Kidney (tissue), 13 donors: ENCODE measurements at regions not wholly inside any gene's neighbourhood (a gene's known extent, or its start where the extent isn't known, plus 50 kb on each side); places are given as distances from the start of the nearest gene placed in this dataset.

Experiments
- DNase-seq, 5 donors: peaks; one replicate each; pipeline ENCODE4 v3.0.0-alpha.2; 2013 to 2020
- FAIRE-seq: peaks from 2 replicates; lab custom pipeline; 2012; peaks lifted over from hg19 to GRCh38; lab: Jason Lieb, UNC
- H3K27ac ChIP-seq, 2 donors: one replicate each; pipeline ENCODE4 v1.7.0; 2013; ENCODE audit warnings: low read depth in 2 of 2, low read length in 2 of 2, inconsistent platforms in 1 of 2
- H3K27me3 ChIP-seq: one replicate; pipeline ENCODE4 v1.7.1; 2013; ENCODE audit warnings: low read length, inconsistent platforms; ENCODE audit not compliant: control insufficient read depth, insufficient read depth
- H3K36me3 ChIP-seq, 3 donors: one replicate each; pipeline versions ENCODE4 v1.7.0 to v1.7.1; 2013; ENCODE audit warnings: low read length in 3 of 3, control low read depth in 1 of 3, inconsistent platforms in 1 of 3; ENCODE audit not compliant: insufficient read depth in 3 of 3, control insufficient read depth in 2 of 3
- H3K4me1 ChIP-seq, 3 donors: one replicate each; pipeline versions ENCODE4 v1.7.0 to v1.7.1; 2013; ENCODE audit warnings: low read length in 3 of 3, inconsistent platforms in 1 of 3, low read depth in 1 of 3; ENCODE audit not compliant: control insufficient read depth in 2 of 3, insufficient read depth in 2 of 3
- H3K4me3 ChIP-seq, 3 donors: one replicate each; pipeline versions ENCODE4 v1.7.0 to v1.8.1; 2013; ENCODE audit warnings: low read length in 3 of 3, control low read depth in 1 of 3, inconsistent platforms in 1 of 3
- H3K9ac ChIP-seq, 3 donors: one replicate each; pipeline versions ENCODE4 v1.7.0 to v1.7.1; 2013; ENCODE audit warnings: low read length in 3 of 3, control low read depth in 1 of 3, inconsistent platforms in 1 of 3
- H3K9me3 ChIP-seq, 3 donors: one replicate each; pipeline versions ENCODE4 v1.7.0 to v1.7.1; 2013; ENCODE audit warnings: low read length in 3 of 3, control low read depth in 1 of 3, inconsistent platforms in 1 of 3; ENCODE audit not compliant: control insufficient read depth in 2 of 3, insufficient read depth in 1 of 3
- intact Hi-C: fragments of 100-400 bp; cut with DNase I; formaldehyde crosslinking; loops from one replicate; pipeline ENCODE4 v1.11.1; 2022
- TF ChIP-seq, protein P1 (sequence below): IDR thresholded peaks from 3 replicates; pipeline ENCODE4 v1.5.1; 2012; ENCODE audit warnings: mild to moderate bottlenecking, moderate library complexity, borderline replicate concordance; ENCODE audit not compliant: insufficient read depth; ENCODE audit errors: extremely low read depth
- donor health status: control.
- donor health status: control.
- donor health status: control.
- donor health status: control.
- donor health status: control.
- donor health status: DM: yes; HTN: yes; CAD: no.
- donor health status: Normal renal cell carcinoma (clear cell type).

DNA sequence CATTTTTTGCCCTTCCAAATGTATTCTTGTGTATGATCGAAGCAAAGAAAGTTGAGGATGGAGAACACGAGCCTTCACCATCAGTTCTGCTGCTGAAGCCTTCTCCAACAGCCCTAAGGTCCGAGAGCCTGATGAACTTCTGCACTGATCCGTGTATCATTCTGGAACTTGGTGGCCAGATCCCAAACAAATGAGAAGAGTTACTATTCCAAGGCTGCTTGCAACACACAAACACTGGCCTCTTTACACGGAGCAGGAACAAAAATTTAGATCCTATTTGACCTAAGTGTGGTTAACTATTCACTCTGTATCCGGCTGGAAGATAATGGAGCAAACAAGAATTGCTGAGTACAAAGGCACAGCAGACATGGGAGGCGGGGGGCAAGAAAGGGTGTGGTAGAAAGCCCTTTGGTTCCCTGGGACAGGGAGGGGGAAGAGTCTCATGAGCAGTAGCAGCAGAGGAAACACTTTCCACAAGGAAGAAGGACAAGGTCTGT lies 282.9 kb downstream of the SOX9 start:
- no peaks in the 10 kb centered on the region for H3K36me3 ChIP-seq
- FAIRE-seq = no peak
- no peak overlapping the region for H3K27ac ChIP-seq
- no peak overlapping the region for H3K4me3 ChIP-seq
- intact Hi-C loops = no loop called here
- no peak for DNase-seq
- H3K4me1 ChIP-seq = peaks cover 4 to 6% (median 5%) of the 10 kb centered on the region in 3 donors
- H3K9ac ChIP-seq = no peak overlapping the region
- H3K27me3 ChIP-seq = no peaks in the 10 kb centered on the region
- H3K9me3 ChIP-seq = no peaks in the 10 kb centered on the region
- TF ChIP-seq, protein P1, sequence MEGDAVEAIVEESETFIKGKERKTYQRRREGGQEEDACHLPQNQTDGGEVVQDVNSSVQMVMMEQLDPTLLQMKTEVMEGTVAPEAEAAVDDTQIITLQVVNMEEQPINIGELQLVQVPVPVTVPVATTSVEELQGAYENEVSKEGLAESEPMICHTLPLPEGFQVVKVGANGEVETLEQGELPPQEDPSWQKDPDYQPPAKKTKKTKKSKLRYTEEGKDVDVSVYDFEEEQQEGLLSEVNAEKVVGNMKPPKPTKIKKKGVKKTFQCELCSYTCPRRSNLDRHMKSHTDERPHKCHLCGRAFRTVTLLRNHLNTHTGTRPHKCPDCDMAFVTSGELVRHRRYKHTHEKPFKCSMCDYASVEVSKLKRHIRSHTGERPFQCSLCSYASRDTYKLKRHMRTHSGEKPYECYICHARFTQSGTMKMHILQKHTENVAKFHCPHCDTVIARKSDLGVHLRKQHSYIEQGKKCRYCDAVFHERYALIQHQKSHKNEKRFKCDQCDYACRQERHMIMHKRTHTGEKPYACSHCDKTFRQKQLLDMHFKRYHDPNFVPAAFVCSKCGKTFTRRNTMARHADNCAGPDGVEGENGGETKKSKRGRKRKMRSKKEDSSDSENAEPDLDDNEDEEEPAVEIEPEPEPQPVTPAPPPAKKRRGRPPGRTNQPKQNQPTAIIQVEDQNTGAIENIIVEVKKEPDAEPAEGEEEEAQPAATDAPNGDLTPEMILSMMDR = no peak

DNA sequence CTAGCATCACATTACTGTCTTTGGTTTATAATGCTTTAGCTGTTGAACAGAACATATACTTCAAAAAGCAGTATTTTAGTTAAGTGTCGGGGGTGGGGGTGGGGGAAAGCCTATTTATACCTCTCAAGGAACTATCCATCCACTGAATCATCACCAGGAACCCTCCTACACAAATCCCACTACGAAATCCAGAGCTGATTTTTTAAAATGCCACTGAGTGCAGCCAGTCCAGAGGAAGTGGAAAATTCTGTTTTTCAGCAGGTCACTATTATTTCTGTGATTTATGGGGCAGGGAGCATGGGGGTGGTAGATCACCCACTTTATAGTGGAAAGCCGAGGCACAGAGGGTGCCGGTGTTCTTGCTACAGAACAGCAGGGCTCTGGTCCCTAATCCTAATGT lies 284.1 kb downstream of the SOX9 start:
- Histone ChIP-seq H3K4me1 (peaks cover 4 to 6% (median 5%) of the 10 kb centered on the region in 3 donors), H3K4me3 (no peak overlapping the region), H3K36me3 (no peaks in the 10 kb centered on the region), H3K9ac (no peak overlapping the region), H3K27me3 (no peaks in the 10 kb centered on the region), H3K27ac (no peak overlapping the region), H3K9me3 (no peaks in the 10 kb centered on the region)
- intact Hi-C loops = no loop called here
- no peak for FAIRE-seq
- no peak for DNase-seq
- TF ChIP-seq, protein P1 = no peak

DNA sequence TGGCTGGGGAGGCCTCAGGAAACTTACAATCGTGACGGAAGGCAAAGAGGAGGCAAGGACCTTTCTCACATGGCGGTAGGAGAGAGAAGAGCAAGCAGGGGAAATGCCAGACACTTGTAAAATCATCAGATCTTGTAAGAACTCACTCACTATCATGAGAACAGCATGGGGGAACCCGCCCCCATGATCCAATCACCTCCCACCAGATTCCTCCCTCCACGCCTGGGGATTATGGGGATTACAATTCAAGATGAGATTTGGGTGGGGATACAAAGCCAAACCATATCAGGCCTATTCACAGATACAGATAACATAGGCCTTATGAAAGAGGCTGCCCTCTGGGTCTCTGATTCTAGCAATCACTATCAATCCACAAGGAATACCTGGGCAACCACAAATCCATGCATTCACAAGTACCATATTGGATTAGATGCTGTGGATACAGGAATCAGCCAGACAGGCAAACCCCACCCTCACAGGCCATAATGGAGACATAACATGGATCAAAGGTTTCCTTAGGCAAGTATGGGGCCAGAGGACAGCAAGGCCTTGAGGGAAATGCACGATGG lies 284.9 kb downstream of the SOX9 start:
- H3K27ac ChIP-seq = no peak overlapping the region
- DNase-seq = no peak
- intact Hi-C loops = no loop called here
- no peak overlapping the region for H3K4me3 ChIP-seq
- TF ChIP-seq, protein P1 = no peak
- H3K9me3 ChIP-seq = no peaks in the 10 kb centered on the region
- FAIRE-seq = no peak
- H3K36me3 ChIP-seq = no peaks in the 10 kb centered on the region
- no peaks in the 10 kb centered on the region for H3K27me3 ChIP-seq
- peaks cover 4 to 6% (median 5%) of the 10 kb centered on the region in 3 donors for H3K4me1 ChIP-seq
- H3K9ac ChIP-seq = no peak overlapping the region

DNA sequence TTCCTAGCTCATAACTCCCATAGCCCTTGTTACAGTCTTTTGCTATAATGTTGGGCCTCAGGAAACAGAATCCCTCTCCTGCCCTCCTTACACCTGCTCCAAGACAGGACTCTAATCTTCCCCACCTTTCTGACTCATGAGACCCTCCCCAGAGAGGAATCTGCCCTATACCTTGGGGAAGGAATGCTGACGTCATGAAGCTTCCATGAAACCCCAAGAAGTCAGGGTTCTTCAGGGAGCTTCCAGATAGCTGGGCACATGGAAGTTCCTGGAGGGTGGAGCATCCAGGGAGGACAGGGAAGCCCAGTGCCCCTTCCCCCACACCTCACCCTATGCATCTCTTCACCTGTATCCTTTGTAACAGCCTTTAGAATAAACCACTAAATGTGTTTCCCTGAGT lies 285.7 kb downstream of the SOX9 start:
- no peak overlapping the region for H3K9ac ChIP-seq

More for the DNA sequence above, 285.7 kb downstream of the SOX9 start:
- H3K27me3 ChIP-seq = no peaks in the 10 kb centered on the region
- peaks cover 4 to 6% (median 5%) of the 10 kb centered on the region in 3 donors for H3K4me1 ChIP-seq
- FAIRE-seq (no peak), DNase-seq (no peak)
- intact Hi-C loops = no loop called here
- H3K9me3 ChIP-seq = no peaks in the 10 kb centered on the region
- TF ChIP-seq, protein P1 = no peak
- no peak overlapping the region for H3K27ac ChIP-seq
- no peaks in the 10 kb centered on the region for H3K36me3 ChIP-seq
- H3K4me3 ChIP-seq = no peak overlapping the region
